NT2/D1 (cell line): ENCODE measurements at regions not wholly inside any gene's neighbourhood (a gene's known extent, or its start where the extent isn't known, plus 50 kb on each side); places are given as distances from the start of the nearest gene placed in this dataset.

Experiments used
- SUZ12 ChIP-seq: IDR thresholded peaks from 2 replicates; pipeline ENCODE4 v1.6.1; 2011; ENCODE audit not compliant: insufficient read length, insufficient read depth; ENCODE audit errors: extremely low read depth
- YY1 ChIP-seq: IDR thresholded peaks from 2 replicates; pipeline ENCODE4 v1.6.1; 2011; ENCODE audit not compliant: insufficient read length, insufficient read depth
- ZNF274 ChIP-seq: IDR thresholded peaks from 2 replicates; pipeline ENCODE4 v1.6.1; 2011; ENCODE audit warnings: mild to moderate bottlenecking, low read depth, low read length

DNA sequence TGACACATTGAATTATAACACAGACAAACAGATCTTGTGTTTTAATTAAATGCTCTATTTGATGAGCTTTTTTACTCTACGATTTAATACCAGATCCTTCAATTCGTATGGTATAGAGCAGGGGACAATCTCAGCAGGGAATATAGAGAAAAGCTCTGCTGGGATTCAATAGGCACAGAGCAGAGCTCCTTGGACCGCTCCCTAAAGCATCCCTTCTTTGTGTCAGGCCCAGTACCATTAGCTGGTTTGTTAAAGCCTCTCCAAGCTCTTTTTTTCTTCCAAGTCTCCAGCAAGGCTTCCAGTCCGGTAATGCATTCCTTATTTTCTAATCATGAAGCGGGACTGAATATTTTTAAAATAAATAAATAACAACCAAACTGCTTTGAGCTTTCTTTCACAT lies 466.0 kb downstream of the NR4A2 start:
- TF ChIP-seq ZNF274 (no peak), YY1 (no peak), SUZ12 (no peak)
